H1 (cell line): ENCODE measurements at regions not wholly inside any gene's neighbourhood (a gene's known extent, or its start where the extent isn't known, plus 50 kb on each side); places are given as distances from the start of the nearest gene placed in this dataset.

ENCODE experiments used
- CTCF ChIP-seq, 3 experiments: IDR thresholded peaks; 1 replicate in 2 of 3; 2 replicates in 1 of 3; pipeline versions ENCODE4 v1.5.1 to v1.6.1; 2011; ENCODE audit warnings: low read length in 3 of 3, mild to moderate bottlenecking in 3 of 3, inconsistent platforms in 2 of 3, low read depth in 1 of 3, moderate library complexity in 1 of 3; ENCODE audit not compliant: insufficient read depth in 1 of 3; ENCODE audit errors: control extremely low read depth in 1 of 3
- TCF12 ChIP-seq: IDR thresholded peaks from 2 replicates; pipeline ENCODE4 v1.6.1; 2011; ENCODE audit warnings: low read depth, mild to moderate bottlenecking, low read length

- TF ChIP-seq TCF12 (no peak), CTCF (IDR thresholded peaks at IDR 0.05; ENCODE audit: control extremely low read depth in 1 of 3, insufficient read depth in 1 of 3, low read depth in 1 of 3, low read length in 3 of 3) (no peak)
Observed at GRCh38 chr1:116207126-116207735, 96.0 kb downstream of the MAB21L3 start.
